Hematopoietic multipotent progenitor cell (in vitro differentiated cells): ENCODE measurements at regions not wholly inside any gene's neighbourhood (a gene's known extent, or its start where the extent isn't known, plus 50 kb on each side); places are given as distances from the start of the nearest gene placed in this dataset.
"Not testable (repeated sequence)": the region's sequence is repeated elsewhere in the genome, so short reads cannot be mapped to it uniquely, and the experiment has no call there.

Experiments
- DNase-seq, 3 donors: peaks; one replicate each; pipeline ENCODE4 v3.0.0-alpha.2; 2011 to 2015; ENCODE audit warnings: low read depth in 2 of 3, low spot score in 2 of 3

DNA sequence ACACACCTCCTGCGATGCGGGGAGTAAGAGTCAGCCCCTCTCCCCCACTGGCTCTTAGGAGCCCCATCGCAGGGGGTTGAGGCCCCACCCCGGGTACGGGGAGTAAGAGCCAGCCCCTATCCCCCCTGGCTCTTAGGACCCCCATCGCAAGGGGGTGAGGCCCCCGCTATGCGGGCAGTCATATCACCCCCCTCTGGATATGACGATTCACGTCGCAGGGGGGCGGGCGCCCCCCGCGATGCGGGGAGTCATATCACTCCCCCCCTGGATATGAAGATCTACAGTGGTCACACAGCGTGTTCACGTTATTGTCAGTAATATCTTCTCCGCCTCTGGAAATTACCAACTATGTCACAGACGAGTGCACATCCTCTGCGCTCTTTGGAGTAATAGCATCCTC, 61.1 kb downstream of the DEFB131A start:
- DNase-seq: not testable (repeated sequence)

GRCh38 chr4:9506672-9507071, 62.5 kb downstream of the DEFB131A start:
- DNase-seq: not testable (repeated sequence)

- DNase-seq: not testable (repeated sequence)
Measured at GRCh38 chr4:9512941-9513340, 68.7 kb downstream of the DEFB131A start.

GRCh38 chr4:9519631-9520030, 75.4 kb downstream of the DEFB131A start:
- DNase-seq: not testable (repeated sequence)

- DNase-seq: not testable (repeated sequence)
Measured at GRCh38 chr4:9522903-9523302, 78.7 kb downstream of the DEFB131A start.

DNA sequence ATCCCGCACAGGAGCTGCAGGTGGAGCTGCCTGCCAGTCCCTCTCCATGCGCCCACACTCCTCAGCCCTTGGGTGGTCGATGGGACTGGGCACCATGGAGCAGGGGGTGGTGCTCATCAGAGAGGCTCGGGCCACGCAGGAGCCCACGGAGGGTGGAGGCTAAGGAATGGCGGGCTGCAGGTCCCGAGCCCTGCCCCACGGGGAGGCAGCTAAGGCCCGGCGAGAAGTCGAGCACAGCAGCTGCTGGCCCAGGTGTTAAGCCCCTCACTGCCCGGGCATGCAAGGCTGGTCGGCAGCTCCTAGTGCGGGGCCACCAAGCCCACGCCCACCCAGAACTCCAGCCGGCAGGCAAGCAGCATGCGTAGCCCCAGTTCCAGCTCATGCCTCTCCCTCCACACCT, 80.2 kb downstream of the DEFB131A start:
- not testable (repeated sequence) for DNase-seq

DNA sequence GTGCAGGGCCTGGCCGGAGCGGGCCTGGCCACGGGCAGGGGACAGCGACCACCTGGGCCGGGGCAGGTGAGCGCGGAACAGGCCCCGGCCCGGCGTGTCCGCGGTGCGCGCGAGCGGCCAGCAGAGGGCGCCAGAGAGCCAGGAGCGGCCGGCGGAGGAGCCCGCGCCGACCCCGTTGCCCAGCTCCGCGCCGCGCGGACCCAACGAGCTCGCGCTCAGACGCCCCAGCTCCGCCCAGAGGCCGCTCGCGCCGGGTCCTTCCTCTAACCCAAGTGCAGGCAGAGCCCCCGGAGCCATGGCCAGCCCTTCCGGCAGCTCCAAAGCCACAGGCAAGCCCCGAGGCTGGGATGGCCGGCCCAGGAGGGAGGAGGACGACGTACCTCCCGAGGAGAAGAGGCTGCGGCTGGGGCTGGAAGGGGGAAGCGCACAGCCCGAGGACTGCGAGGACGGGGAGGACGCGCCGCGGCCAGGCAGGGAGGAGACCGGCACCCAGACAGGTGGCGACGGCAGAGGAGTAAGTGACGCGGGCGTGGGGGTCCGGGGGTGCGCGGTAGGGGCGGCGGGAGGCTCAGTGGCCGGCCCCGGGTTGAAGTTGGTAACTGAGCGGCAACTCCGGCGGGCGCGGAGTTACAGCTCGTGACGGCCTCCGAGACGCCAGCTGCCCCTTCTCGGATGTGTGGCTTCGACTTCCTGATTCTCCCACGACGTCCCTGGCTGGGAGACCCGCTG, 88.1 kb downstream of the DEFB131A start:
- DNase-seq: peak; percentile 40 to 87 (median 86)

DNA sequence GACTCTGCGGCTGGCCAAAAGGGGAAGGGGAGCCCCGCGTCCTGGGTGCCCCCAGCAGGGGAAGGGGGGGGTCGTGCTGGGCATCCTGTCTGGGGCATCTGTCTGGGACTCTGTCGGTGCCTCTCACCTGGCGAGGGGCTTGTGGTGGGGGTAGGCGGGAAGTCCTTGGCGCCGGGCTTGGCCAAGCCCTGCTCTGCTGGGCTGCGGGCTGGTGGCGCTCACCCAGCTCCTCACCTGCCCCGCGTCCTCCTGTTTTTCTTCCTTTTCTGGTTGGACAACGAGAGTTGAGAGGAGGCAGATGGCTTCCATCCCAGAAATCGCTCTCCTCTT, 88.6 kb downstream of the DEFB131A start:
- DNase-seq: not testable (repeated sequence)

GRCh38 chr4:9537101-9537500, 92.9 kb downstream of the DEFB131A start:
- DNase-seq: not testable (repeated sequence)

DNA sequence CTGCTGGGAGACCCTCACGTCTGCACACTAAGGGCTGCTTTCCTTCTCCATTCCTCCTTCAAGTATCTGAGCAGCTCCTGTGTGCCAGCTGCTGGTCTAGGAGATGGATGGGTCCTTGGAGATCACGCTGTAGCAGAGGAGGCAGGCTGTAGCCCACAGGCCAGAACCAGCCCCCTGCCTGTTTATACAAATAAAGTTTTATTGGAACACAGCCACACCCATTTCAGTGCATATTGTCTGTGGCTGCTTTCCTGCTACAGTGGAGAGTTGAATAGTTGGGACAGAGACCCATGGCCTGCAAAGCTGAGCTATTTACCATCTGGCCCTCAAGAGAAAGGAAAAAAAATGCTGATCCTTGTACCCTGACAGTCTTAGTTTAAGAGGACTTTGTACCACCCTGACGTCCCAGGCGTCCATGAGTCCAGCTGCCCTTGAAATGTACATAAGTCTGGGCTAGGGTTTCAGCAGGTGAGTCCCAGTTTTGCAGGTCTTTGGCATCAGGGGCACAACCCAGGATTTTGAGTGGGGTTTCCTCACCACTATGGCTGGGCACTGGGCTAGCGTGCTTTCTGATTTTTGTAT, 95.8 kb downstream of the DEFB131A start:
- DNase-seq: not testable (repeated sequence)

GRCh38 chr4:9541388-9541915, 97.2 kb downstream of the DEFB131A start:
- not testable (repeated sequence) for DNase-seq

DNA sequence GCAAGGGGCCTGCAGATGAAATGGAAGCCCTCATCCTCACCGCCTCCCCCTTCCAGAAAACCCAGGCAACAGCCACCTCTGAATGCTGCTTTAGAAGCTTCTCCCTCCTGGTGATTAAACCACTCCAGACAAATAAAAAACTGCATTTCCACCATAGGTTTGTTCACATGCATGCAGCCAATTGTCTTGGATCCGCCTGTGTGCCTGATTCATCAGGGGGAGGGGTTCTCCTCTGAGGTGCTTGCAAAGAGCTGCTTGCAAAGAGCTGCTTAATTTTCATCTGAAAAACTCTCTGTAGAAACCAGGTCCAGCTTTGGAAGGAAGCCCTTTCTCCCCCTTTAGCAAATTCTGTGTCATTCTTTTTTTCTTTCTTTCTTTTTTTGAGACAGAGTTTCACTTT, 100.6 kb downstream of the DEFB131A start:
- DNase-seq: not testable (repeated sequence)

- DNase-seq: not testable (repeated sequence)
Measured at GRCh38 chr4:9547470-9547869, 103.3 kb downstream of the DEFB131A start.

- DNase-seq: not testable (repeated sequence)
Measured at GRCh38 chr4:9556076-9556475, 111.9 kb downstream of the DEFB131A start.

DNA sequence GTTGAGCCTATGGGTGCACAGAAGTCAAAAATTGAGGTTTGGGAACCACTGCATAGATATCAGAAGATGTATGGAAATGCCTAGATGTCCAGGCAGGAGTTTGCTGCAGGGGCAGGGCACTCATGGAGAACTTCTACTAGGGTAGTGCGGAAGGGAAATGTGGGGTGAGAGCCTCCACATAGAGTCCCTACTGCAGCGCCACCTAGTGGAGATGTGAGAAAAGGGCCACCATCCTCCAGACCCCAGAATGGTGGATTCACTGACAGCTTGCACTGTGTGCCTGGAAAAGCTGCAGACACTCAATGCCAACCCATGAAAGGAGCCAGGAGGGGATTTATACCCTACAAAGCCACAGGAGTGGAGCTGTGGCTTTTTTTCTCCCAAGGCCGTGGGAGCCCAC, 133.7 kb downstream of the DEFB131A start:
- not testable (repeated sequence) for DNase-seq

- DNase-seq: not testable (repeated sequence)
Measured at GRCh38 chr4:9582880-9583279, 138.7 kb downstream of the DEFB131A start.

- no peak for DNase-seq
Measured at GRCh38 chr4:9592010-9592409, 147.8 kb downstream of the DEFB131A start.

DNA sequence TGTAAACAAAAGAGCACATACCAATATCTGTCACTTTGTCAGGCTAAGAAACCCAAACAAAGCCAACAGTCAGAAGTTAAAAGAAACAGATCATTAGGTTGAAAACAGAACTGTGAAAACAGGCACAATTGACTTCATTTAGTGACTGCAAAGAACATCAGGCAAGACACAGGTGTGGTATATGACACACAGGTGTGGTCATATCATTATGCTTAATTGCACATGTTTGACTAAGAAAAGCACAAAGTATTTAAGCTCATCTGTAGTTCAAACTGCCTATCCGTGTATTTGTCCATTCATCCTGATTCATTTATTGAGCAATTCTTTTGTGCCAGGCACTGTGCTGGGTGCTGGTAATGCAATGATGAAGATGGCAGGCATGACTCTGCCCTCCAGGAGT, 150.7 kb downstream of the DEFB131A start:
- DNase-seq: no peak

DNA sequence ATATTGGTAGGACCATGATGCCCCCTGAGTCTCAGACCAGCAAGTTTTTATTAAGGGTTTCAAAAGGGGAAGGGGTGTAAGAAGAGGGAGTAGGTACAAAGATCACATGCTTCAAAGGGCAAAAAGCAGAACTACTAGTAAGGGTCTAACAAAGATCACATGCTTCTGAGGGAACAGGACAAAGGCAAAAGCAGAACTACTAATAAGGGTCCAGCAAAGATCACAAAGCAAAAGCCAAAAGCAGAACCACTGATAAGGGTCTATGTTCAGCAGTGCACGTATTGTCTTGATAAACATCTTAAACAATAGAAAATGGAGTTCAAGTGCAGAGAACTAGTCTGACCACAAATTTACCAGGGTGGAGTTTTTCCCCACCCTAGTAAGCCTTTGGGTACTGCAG, 151.3 kb downstream of the DEFB131A start:
- DNase-seq: peak in 2 of 3 donors; percentile 18 to 72

DNA sequence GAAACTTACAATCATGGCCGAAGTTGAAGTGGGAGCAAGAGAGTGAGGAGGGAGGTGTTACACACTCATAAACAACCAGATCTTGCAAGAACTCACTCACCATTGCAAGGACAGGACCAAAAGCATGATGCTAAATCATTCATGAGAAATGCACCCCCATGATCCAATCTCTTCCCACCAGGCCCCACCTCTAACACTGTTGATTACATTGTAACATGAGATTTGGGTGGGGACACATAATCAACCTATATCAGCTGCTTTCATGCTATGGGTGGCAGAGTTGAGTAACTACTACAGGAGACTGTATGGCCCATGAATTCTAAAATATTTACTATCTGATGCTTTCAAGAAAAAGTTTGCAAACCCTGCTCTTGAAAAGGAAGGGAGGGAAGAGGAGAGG, 155.1 kb downstream of the DEFB131A start:
- DNase-seq: no peak

DNA sequence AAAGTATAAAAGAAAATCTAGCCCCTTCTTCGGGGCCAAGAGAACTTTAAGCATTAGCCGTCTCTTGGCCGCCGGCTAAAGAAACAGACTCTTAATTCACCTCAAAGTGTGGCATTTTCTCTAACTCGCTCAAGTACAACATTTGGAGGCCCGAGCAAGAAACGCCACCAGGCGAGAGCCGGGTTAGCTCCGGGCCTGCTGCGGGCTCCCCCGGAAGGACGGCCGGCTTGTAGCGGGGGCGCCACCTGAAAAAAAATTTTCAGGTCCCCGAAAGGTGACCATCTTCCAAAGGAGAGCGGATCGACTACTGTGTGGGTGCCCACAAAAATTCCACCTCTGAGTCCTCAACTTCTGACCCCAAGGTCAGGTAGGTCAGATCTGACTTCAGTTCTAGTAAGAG, 156.0 kb downstream of the DEFB131A start:
- no peak for DNase-seq

GRCh38 chr4:9602389-9602914, 158.2 kb downstream of the DEFB131A start:
- DNase-seq: no peak
